ENCODE measurements at regions not wholly inside any gene's neighbourhood (a gene's known extent, or its start where the extent isn't known, plus 50 kb on each side); places are given as distances from the start of the nearest gene placed in this dataset.

GRCh38 chr3:184632551-184633236 lies 71.1 kb downstream of the EPHB3 start:
- H3K4me3 ChIP-seq (ENCODE audit: low read length): no peak overlapping the region
- TF ChIP-seq CTCF (conservative IDR thresholded peaks at IDR 0.05; ENCODE audit: low read length): no peak
- no peak for DNase-seq (ENCODE audit: low read depth)
